ENCODE measurements at regions not wholly inside any gene's neighbourhood (a gene's known extent, or its start where the extent isn't known, plus 50 kb on each side); places are given as distances from the start of the nearest gene placed in this dataset.
A peak's percentile ranks its signal among the peaks of the same experiment; 100 is the strongest.

- no peak overlapping the region for H3K4me3 Mint-ChIP-seq
- peaks cover 0 to 4% (median 0%) of the 10 kb centered on the region in 3 donors for H3K27me3 Mint-ChIP-seq
- peaks cover 0 to 11% (median 7%) of the 10 kb centered on the region in 7 donors for H3K9me3 Mint-ChIP-seq
- H3K4me1 Mint-ChIP-seq = no peaks in the 10 kb centered on the region
- no peak overlapping the region for H3K27ac Mint-ChIP-seq
- no peaks in the 10 kb centered on the region for H3K36me3 Mint-ChIP-seq
- DNase-seq (no peak), ATAC-seq (ENCODE audit: low read depth in 2 of 2) (no peak)
Observed at GRCh38 chr10:85152496-85152895, 824.1 kb downstream of the CCSER2 start.

GRCh38 chr10:85152911-85153310, 824.5 kb downstream of the CCSER2 start:
- Mint-ChIP-seq H3K4me3 (no peak overlapping the region), H3K4me1 (no peaks in the 10 kb centered on the region), H3K36me3 (no peaks in the 10 kb centered on the region), H3K27me3 (peaks cover 0 to 4% (median 0%) of the 10 kb centered on the region in 3 donors), H3K9me3 (peaks cover 0 to 11% (median 7%) of the 10 kb centered on the region in 7 donors), H3K27ac (peak overlapping the region in 1 of 6 donors; percentile 12)
- ATAC-seq (ENCODE audit: low read depth in 2 of 2) (no peak), DNase-seq (no peak)

GRCh38 chr10:85157206-85157605, 828.8 kb downstream of the CCSER2 start:
- Mint-ChIP-seq H3K36me3 (no peaks in the 10 kb centered on the region), H3K27ac (no peak overlapping the region), H3K4me3 (no peak overlapping the region), H3K27me3 (no peaks in the 10 kb centered on the region), H3K4me1 (no peaks in the 10 kb centered on the region), H3K9me3 (peaks cover 0 to 7% (median 2%) of the 10 kb centered on the region in 7 donors)
- no peak for DNase-seq
- ATAC-seq (ENCODE audit: low read depth in 2 of 2) = no peak

GRCh38 chr10:85168243-85168642, 839.9 kb downstream of the CCSER2 start:
- no peak overlapping the region for H3K27ac Mint-ChIP-seq
- peaks cover 0 to 12% (median 2%) of the 10 kb centered on the region in 7 donors for H3K9me3 Mint-ChIP-seq
- peaks cover 0 to 3% (median 0%) of the 10 kb centered on the region in 3 donors for H3K27me3 Mint-ChIP-seq
- H3K4me1 Mint-ChIP-seq = no peaks in the 10 kb centered on the region
- no peak for ATAC-seq (ENCODE audit: low read depth in 2 of 2)
- no peaks in the 10 kb centered on the region for H3K36me3 Mint-ChIP-seq
- H3K4me3 Mint-ChIP-seq = no peak overlapping the region
- DNase-seq = no peak

- DNase-seq (no peak), ATAC-seq (ENCODE audit: low read depth in 2 of 2) (no peak)
- peaks cover 0 to 12% (median 2%) of the 10 kb centered on the region in 7 donors for H3K9me3 Mint-ChIP-seq
- H3K27ac Mint-ChIP-seq = no peak overlapping the region
- peaks cover 0 to 3% (median 0%) of the 10 kb centered on the region in 3 donors for H3K27me3 Mint-ChIP-seq
- H3K36me3 Mint-ChIP-seq = no peaks in the 10 kb centered on the region
- no peaks in the 10 kb centered on the region for H3K4me1 Mint-ChIP-seq
- H3K4me3 Mint-ChIP-seq = no peak overlapping the region
Observed at GRCh38 chr10:85170026-85170425, 841.6 kb downstream of the CCSER2 start.

- H3K9me3 Mint-ChIP-seq = peaks cover 0 to 11% (median 2%) of the 10 kb centered on the region in 7 donors
- ATAC-seq (ENCODE audit: low read depth in 2 of 2) (no peak), DNase-seq (no peak)
- no peaks in the 10 kb centered on the region for H3K36me3 Mint-ChIP-seq
- H3K27me3 Mint-ChIP-seq = no peaks in the 10 kb centered on the region
- H3K4me1 Mint-ChIP-seq = no peaks in the 10 kb centered on the region
- H3K27ac Mint-ChIP-seq = no peak overlapping the region
- no peak overlapping the region for H3K4me3 Mint-ChIP-seq
Observed at GRCh38 chr10:85175635-85176034, 847.2 kb downstream of the CCSER2 start.

GRCh38 chr10:85177767-85178166, 849.4 kb downstream of the CCSER2 start:
- H3K27ac Mint-ChIP-seq = no peak overlapping the region
- no peak for ATAC-seq (ENCODE audit: low read depth in 2 of 2)
- no peak for DNase-seq

GRCh38 chr10:85187047-85187446, 858.7 kb downstream of the CCSER2 start:
- Mint-ChIP-seq H3K27me3 (no peaks in the 10 kb centered on the region), H3K4me1 (no peaks in the 10 kb centered on the region), H3K4me3 (no peak overlapping the region), H3K9me3 (peaks cover 0 to 5% (median 2%) of the 10 kb centered on the region in 7 donors), H3K27ac (no peak overlapping the region), H3K36me3 (no peaks in the 10 kb centered on the region)
- ATAC-seq (ENCODE audit: low read depth in 2 of 2) (no peak), DNase-seq (no peak)

More at GRCh38 chr10:85177767-85178166, 849.4 kb downstream of the CCSER2 start:
- Mint-ChIP-seq H3K36me3 (no peaks in the 10 kb centered on the region), H3K27me3 (no peaks in the 10 kb centered on the region), H3K9me3 (peaks cover 0 to 5% (median 0%) of the 10 kb centered on the region in 7 donors), H3K4me3 (no peak overlapping the region), H3K4me1 (no peaks in the 10 kb centered on the region)

- no peaks in the 10 kb centered on the region for H3K36me3 Mint-ChIP-seq
- H3K27ac Mint-ChIP-seq = no peak overlapping the region
- ATAC-seq (ENCODE audit: low read depth in 2 of 2) = no peak
- H3K9me3 Mint-ChIP-seq = peaks cover 0 to 7% (median 3%) of the 10 kb centered on the region in 7 donors
- H3K4me3 Mint-ChIP-seq = no peak overlapping the region
- no peaks in the 10 kb centered on the region for H3K4me1 Mint-ChIP-seq
- no peak for DNase-seq
- H3K27me3 Mint-ChIP-seq = no peaks in the 10 kb centered on the region
Observed at GRCh38 chr10:85188770-85189484, 860.5 kb downstream of the CCSER2 start.

- no peaks in the 10 kb centered on the region for H3K36me3 Mint-ChIP-seq
Observed at GRCh38 chr10:85193796-85194195, 865.4 kb downstream of the CCSER2 start.

GRCh38 chr10:85194706-85195105, 866.3 kb downstream of the CCSER2 start:
- H3K36me3 Mint-ChIP-seq = no peaks in the 10 kb centered on the region
- no peaks in the 10 kb centered on the region for H3K27me3 Mint-ChIP-seq
- H3K9me3 Mint-ChIP-seq = peaks cover 0 to 7% (median 2%) of the 10 kb centered on the region in 7 donors
- no peaks in the 10 kb centered on the region for H3K4me1 Mint-ChIP-seq
- no peak overlapping the region for H3K4me3 Mint-ChIP-seq
- DNase-seq (no peak), ATAC-seq (ENCODE audit: low read depth in 2 of 2) (no peak)
- no peak overlapping the region for H3K27ac Mint-ChIP-seq

More at GRCh38 chr10:85193796-85194195, 865.4 kb downstream of the CCSER2 start:
- H3K27me3 Mint-ChIP-seq = no peaks in the 10 kb centered on the region
- DNase-seq = no peak
- no peak for ATAC-seq (ENCODE audit: low read depth in 2 of 2)
- H3K9me3 Mint-ChIP-seq = peaks cover 0 to 7% (median 2%) of the 10 kb centered on the region in 7 donors
- peak overlapping the region in 2 of 8 donors; percentile 48 to 56 for H3K4me3 Mint-ChIP-seq
- H3K27ac Mint-ChIP-seq = no peak overlapping the region
- H3K4me1 Mint-ChIP-seq = no peaks in the 10 kb centered on the region

- DNase-seq (no peak), ATAC-seq (ENCODE audit: low read depth in 2 of 2) (no peak)
- H3K4me1 Mint-ChIP-seq = no peaks in the 10 kb centered on the region
- H3K36me3 Mint-ChIP-seq = no peaks in the 10 kb centered on the region
- no peak overlapping the region for H3K4me3 Mint-ChIP-seq
- H3K27ac Mint-ChIP-seq = no peak overlapping the region
- H3K9me3 Mint-ChIP-seq = peaks cover 0 to 8% (median 2%) of the 10 kb centered on the region in 7 donors
- no peaks in the 10 kb centered on the region for H3K27me3 Mint-ChIP-seq
Observed at GRCh38 chr10:85195596-85195995, 867.2 kb downstream of the CCSER2 start.

- Mint-ChIP-seq H3K27ac (no peak overlapping the region), H3K36me3 (no peaks in the 10 kb centered on the region)
- ATAC-seq (ENCODE audit: low read depth in 2 of 2) = no peak
Observed at GRCh38 chr10:85204814-85205213, 876.4 kb downstream of the CCSER2 start.

GRCh38 chr10:85212526-85212925, 884.1 kb downstream of the CCSER2 start:
- no peaks in the 10 kb centered on the region for H3K4me1 Mint-ChIP-seq
- H3K27ac Mint-ChIP-seq = no peak overlapping the region
- DNase-seq (no peak), ATAC-seq (ENCODE audit: low read depth in 2 of 2) (no peak)
- no peak overlapping the region for H3K4me3 Mint-ChIP-seq
- no peaks in the 10 kb centered on the region for H3K27me3 Mint-ChIP-seq
- peaks cover 0 to 5% (median 4%) of the 10 kb centered on the region in 7 donors for H3K9me3 Mint-ChIP-seq
- no peaks in the 10 kb centered on the region for H3K36me3 Mint-ChIP-seq

More at GRCh38 chr10:85204814-85205213, 876.4 kb downstream of the CCSER2 start:
- Mint-ChIP-seq H3K9me3 (peaks cover 0 to 8% (median 0%) of the 10 kb centered on the region in 7 donors), H3K4me3 (no peak overlapping the region), H3K27me3 (no peaks in the 10 kb centered on the region), H3K4me1 (no peaks in the 10 kb centered on the region)
- DNase-seq = no peak
